ENCODE measurements at regions not wholly inside any gene's neighbourhood (a gene's known extent, or its start where the extent isn't known, plus 50 kb on each side); places are given as distances from the start of the nearest gene placed in this dataset.

GRCh38 chr18:38491195-38491594, 925.6 kb upstream of the CELF4 start:
- TF ChIP-seq CTCF (IDR thresholded peaks at IDR 0.05) (no peak), POLR2A (IDR thresholded peaks at IDR 0.05) (no peak)

All from ovary (tissue), 3 donors.